Keratinocyte (primary cell): ENCODE measurements at regions not wholly inside any gene's neighbourhood (a gene's known extent, or its start where the extent isn't known, plus 50 kb on each side); places are given as distances from the start of the nearest gene placed in this dataset.

ENCODE experiments used
- DNase-seq: peaks from one replicate; pipeline ENCODE4 v3.0.0-alpha.2; 2011; ENCODE audit warnings: low read depth, missing footprints, low spot score
- FAIRE-seq: peaks from 2 replicates; lab custom pipeline; 2011; peaks lifted over from hg19 to GRCh38; lab: Jason Lieb, UNC
- H2AFZ ChIP-seq: 2 replicates; pipeline ENCODE4 v1.6.0; 2012; ENCODE audit warnings: low read length, control low read depth, inconsistent platforms; ENCODE audit not compliant: control insufficient read depth
- H3K27ac ChIP-seq: 2 replicates; pipeline ENCODE4 v1.5.1; 2011; ENCODE audit warnings: low read length; ENCODE audit not compliant: control insufficient read depth, insufficient read depth
- H3K27me3 ChIP-seq: 3 replicates; pipeline ENCODE4 v1.6.0; 2011; ENCODE audit warnings: low read length; ENCODE audit not compliant: control insufficient read depth, insufficient read depth; ENCODE audit errors: extremely low read depth
- H3K36me3 ChIP-seq, 2 experiments: 2 replicates in 1 of 2; 3 replicates in 1 of 2; pipeline ENCODE4 v1.5.1; 2011; ENCODE audit warnings: low read length in 2 of 2, mild to moderate bottlenecking in 1 of 2; ENCODE audit not compliant: control insufficient read depth in 2 of 2, insufficient read depth in 2 of 2; ENCODE audit errors: extremely low read depth in 1 of 2
- H3K4me1 ChIP-seq: 3 replicates; pipeline ENCODE4 v1.5.1; 2011; ENCODE audit warnings: low read length; ENCODE audit not compliant: control insufficient read depth, insufficient read depth; ENCODE audit errors: extremely low read depth
- H3K4me2 ChIP-seq: 3 replicates; pipeline ENCODE4 v1.6.0; 2011; ENCODE audit warnings: low read depth, low read length; ENCODE audit not compliant: control insufficient read depth, insufficient read depth; ENCODE audit errors: extremely low read depth
- H3K4me3 ChIP-seq, 3 experiments: fragments of 200-600 bp in 1 of 3; sonication (generic) in 1 of 3; 2 replicates in 2 of 3; 3 replicates in 1 of 3; pipeline ENCODE4 v1.5.1; 2011 to 2016; ENCODE audit warnings: low read length in 3 of 3, mild to moderate bottlenecking in 3 of 3, control low read depth in 2 of 3, inconsistent platforms in 1 of 3, low read depth in 1 of 3, mixed read lengths in 1 of 3, mixed run types in 1 of 3, moderate library complexity in 1 of 3; ENCODE audit not compliant: control insufficient read depth in 2 of 3, insufficient read depth in 2 of 3; ENCODE audit errors: extremely low read depth in 1 of 3
- H3K79me2 ChIP-seq: 2 replicates; pipeline ENCODE4 v1.6.0; 2012; ENCODE audit warnings: low read length; ENCODE audit not compliant: control insufficient read depth, insufficient read depth
- H3K9ac ChIP-seq: 3 replicates; pipeline ENCODE4 v1.6.0; 2011; ENCODE audit warnings: low read length; ENCODE audit not compliant: control insufficient read depth, insufficient read depth; ENCODE audit errors: extremely low read depth
- H3K9me1 ChIP-seq: 3 replicates; pipeline ENCODE4 v1.6.0; 2011; ENCODE audit warnings: low read length; ENCODE audit not compliant: control insufficient read depth, insufficient read depth; ENCODE audit errors: extremely low read depth
- H3K9me3 ChIP-seq: 2 replicates; pipeline ENCODE4 v1.5.1; 2012; ENCODE audit warnings: low read depth, low read length; ENCODE audit not compliant: control insufficient read depth
- H4K20me1 ChIP-seq: 3 replicates; pipeline ENCODE4 v1.6.0; 2011; ENCODE audit warnings: low read length; ENCODE audit not compliant: control insufficient read depth, insufficient read depth; ENCODE audit errors: extremely low read depth
- EZH2 ChIP-seq: IDR thresholded peaks from one replicate; pipeline ENCODE4 v1.6.1; 2012; ENCODE audit warnings: inconsistent platforms, mild to moderate bottlenecking, low read length, moderate library complexity
- dilution Hi-C: fragments of 300-500 bp; cut with MboI; formaldehyde crosslinking; loops from one replicate; pipeline ENCODE4 v1.7.0; 2020; ENCODE audit warnings: low sequenced_read_pairs; ENCODE audit not compliant: extremely low pct_ligation_motif_present
- TF ChIP-seq, protein P1 (sequence below), 3 experiments: IDR thresholded peaks in 1 of 3; conservative IDR thresholded peaks in 1 of 3; optimal IDR thresholded peaks in 1 of 3; 2 replicates in 2 of 3; 3 replicates in 1 of 3; pipeline versions ENCODE3 to v1.5.1; 2011; ENCODE audit warnings: low read length in 3 of 3, mild to moderate bottlenecking in 3 of 3, moderate library complexity in 2 of 3, control low read depth in 1 of 3, inconsistent platforms in 1 of 3; ENCODE audit not compliant: insufficient read depth in 2 of 3; ENCODE audit errors: extremely low read depth in 1 of 3

DNA sequence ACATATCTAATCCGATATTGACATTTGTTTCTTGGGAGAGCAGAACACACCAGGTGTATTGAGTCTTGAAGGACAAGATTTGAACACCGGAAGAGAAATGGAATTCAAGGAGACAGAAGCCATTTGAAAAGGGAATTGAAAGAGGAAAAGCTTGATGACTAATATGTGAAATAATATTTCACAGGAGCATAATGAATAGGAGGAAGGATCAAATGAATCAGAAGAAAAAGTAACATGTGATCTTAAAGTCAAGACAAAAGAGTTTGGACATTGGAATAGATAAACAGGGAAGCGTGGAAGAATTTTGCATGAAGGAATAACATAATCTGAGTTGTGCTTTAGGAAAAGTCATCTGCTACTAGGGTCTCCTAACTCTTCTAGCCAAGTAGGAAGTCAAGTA, 145.5 kb upstream of the PDHA2 start:
- Histone ChIP-seq H3K36me3 (no peaks in the 10 kb centered on the region), H3K79me2 (no peaks in the 10 kb centered on the region), H3K27me3 (no peaks in the 10 kb centered on the region), H3K9ac (no peak overlapping the region), H3K9me1 (no peaks in the 10 kb centered on the region), H3K4me2 (no peak overlapping the region), H2AFZ (no peak overlapping the region), H3K4me1 (no peaks in the 10 kb centered on the region), H4K20me1 (no peaks in the 10 kb centered on the region), H3K27ac (no peak overlapping the region), H3K9me3 (no peaks in the 10 kb centered on the region), H3K4me3 (no peak overlapping the region)
- DNase-seq (no peak), FAIRE-seq (no peak)
- dilution Hi-C loops = no loop called here
- TF ChIP-seq, protein P1, sequence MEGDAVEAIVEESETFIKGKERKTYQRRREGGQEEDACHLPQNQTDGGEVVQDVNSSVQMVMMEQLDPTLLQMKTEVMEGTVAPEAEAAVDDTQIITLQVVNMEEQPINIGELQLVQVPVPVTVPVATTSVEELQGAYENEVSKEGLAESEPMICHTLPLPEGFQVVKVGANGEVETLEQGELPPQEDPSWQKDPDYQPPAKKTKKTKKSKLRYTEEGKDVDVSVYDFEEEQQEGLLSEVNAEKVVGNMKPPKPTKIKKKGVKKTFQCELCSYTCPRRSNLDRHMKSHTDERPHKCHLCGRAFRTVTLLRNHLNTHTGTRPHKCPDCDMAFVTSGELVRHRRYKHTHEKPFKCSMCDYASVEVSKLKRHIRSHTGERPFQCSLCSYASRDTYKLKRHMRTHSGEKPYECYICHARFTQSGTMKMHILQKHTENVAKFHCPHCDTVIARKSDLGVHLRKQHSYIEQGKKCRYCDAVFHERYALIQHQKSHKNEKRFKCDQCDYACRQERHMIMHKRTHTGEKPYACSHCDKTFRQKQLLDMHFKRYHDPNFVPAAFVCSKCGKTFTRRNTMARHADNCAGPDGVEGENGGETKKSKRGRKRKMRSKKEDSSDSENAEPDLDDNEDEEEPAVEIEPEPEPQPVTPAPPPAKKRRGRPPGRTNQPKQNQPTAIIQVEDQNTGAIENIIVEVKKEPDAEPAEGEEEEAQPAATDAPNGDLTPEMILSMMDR (optimal IDR thresholded peaks at IDR 0.05 in 1 of 3, IDR thresholded peaks at IDR 0.05 in 1 of 3, conservative IDR thresholded peaks at IDR 0.05 in 1 of 3; ENCODE audit: extremely low read depth in 1 of 3, insufficient read depth in 2 of 3, low read length in 3 of 3) = no peak
- TF ChIP-seq EZH2 = no peak

DNA sequence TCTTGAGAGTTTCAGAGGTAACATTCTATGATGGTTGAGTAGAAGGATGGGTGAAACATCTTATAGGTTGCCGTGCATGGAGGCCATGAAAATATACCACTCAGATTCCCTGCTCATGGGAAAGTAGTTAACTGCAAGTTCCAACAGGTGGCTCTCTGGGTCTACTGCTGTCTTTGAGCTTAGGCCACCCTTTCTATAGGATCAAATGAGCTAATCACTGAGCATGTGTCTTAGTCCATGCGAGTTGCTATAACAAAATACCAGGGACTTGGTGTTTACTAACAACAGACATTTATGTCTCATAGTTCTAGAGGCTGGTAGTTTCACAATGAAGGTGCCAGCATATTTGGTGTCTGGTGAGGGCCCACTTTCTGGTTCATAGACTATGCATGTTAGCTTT, 144.8 kb upstream of the UNC5C start:
- Histone ChIP-seq H2AFZ (no peak overlapping the region), H3K36me3 (no peaks in the 10 kb centered on the region), H3K27me3 (no peaks in the 10 kb centered on the region), H3K9me1 (no peaks in the 10 kb centered on the region), H3K4me1 (no peaks in the 10 kb centered on the region), H3K9ac (no peak overlapping the region), H3K4me2 (no peak overlapping the region), H3K79me2 (no peaks in the 10 kb centered on the region), H4K20me1 (no peaks in the 10 kb centered on the region), H3K9me3 (no peaks in the 10 kb centered on the region), H3K27ac (no peak overlapping the region), H3K4me3 (no peak overlapping the region)
- dilution Hi-C loops = no loop called here
- TF ChIP-seq EZH2 = no peak
- TF ChIP-seq, protein P1 (optimal IDR thresholded peaks at IDR 0.05 in 1 of 3, IDR thresholded peaks at IDR 0.05 in 1 of 3, conservative IDR thresholded peaks at IDR 0.05 in 1 of 3; ENCODE audit: extremely low read depth in 1 of 3, insufficient read depth in 2 of 3, low read length in 3 of 3) = peak; percentile 40 to 60 (median 46)
- DNase-seq = no peak
- FAIRE-seq = no peak
